Tibial artery (tissue), 4 donors: ENCODE measurements at regions not wholly inside any gene's neighbourhood (a gene's known extent, or its start where the extent isn't known, plus 50 kb on each side); places are given as distances from the start of the nearest gene placed in this dataset.
"Not testable (repeated sequence)": the region's sequence is repeated elsewhere in the genome, so short reads cannot be mapped to it uniquely, and the experiment has no call there.

ENCODE experiments used
- DNase-seq, 2 donors: peaks; one replicate each; pipeline ENCODE4 v3.0.0-alpha.2; 2019
- H3K27ac ChIP-seq, 2 donors: fragments of 200-600 bp; sonication (generic) in 1 of 2; 1 replicate in 1 of 2; 2 replicates in 1 of 2; pipeline ENCODE4 v1.5.1; 2018 to 2019; ENCODE audit warnings: mild to moderate bottlenecking in 1 of 2
- H3K27me3 ChIP-seq, 2 donors: fragments of 200-600 bp; sonication (generic) in 1 of 2; one replicate each; pipeline versions ENCODE4 v1.5.1 to v1.6.0; 2016 to 2019
- H3K36me3 ChIP-seq, 3 donors: fragments of 200-600 bp; sonication (generic) in 2 of 3; one replicate each; pipeline ENCODE4 v1.5.1; 2016 to 2019; ENCODE audit warnings: mild to moderate bottlenecking in 2 of 3
- H3K4me1 ChIP-seq, 4 donors: fragments of 200-600 bp; sonication (generic) in 2 of 4; 1 replicate in 3 of 4; 2 replicates in 1 of 4; pipeline ENCODE4 v1.5.1; 2016 to 2019
- H3K4me3 ChIP-seq, 2 donors: fragments of 200-600 bp; sonication (generic) in 1 of 2; 1 replicate in 1 of 2; 2 replicates in 1 of 2; pipeline ENCODE4 v1.5.1; 2018 to 2019; ENCODE audit warnings: mild to moderate bottlenecking in 2 of 2
- H3K9me3 ChIP-seq, 3 donors: fragments of 200-600 bp; sonication (generic) in 1 of 3; one replicate each; pipeline ENCODE4 v1.5.1; 2016 to 2019
- CTCF ChIP-seq, 2 experiments: fragments of 200-600 bp in 1 of 2; fragments of 450-650 bp in 1 of 2; IDR thresholded peaks; one replicate each; pipeline ENCODE4 v1.5.1; 2017 to 2019; ENCODE audit warnings: antibody characterized with exemption in 2 of 2, mild to moderate bottlenecking in 1 of 2, moderate library complexity in 1 of 2
- intact Hi-C: fragments of 100-400 bp; cut with DNase I; formaldehyde crosslinking; loops from one replicate; pipeline ENCODE4 v1.15.0; 2023; ENCODE audit warnings: low total_unique reads

- no peaks in the 10 kb centered on the region for H3K36me3 ChIP-seq
- intact Hi-C loops: no loop called here
- H3K4me1 ChIP-seq: no peaks in the 10 kb centered on the region
- H3K4me3 ChIP-seq: no peak overlapping the region
- TF ChIP-seq CTCF (IDR thresholded peaks at IDR 0.05): no peak
- H3K27me3 ChIP-seq: no peaks in the 10 kb centered on the region
- DNase-seq: no peak
- H3K27ac ChIP-seq: no peak overlapping the region
- H3K9me3 ChIP-seq: no peaks in the 10 kb centered on the region
Observed at GRCh38 chr14:84496677-84497076, 1033.3 kb upstream of the FLRT2 start.

GRCh38 chr14:84512823-84513222, 1017.1 kb upstream of the FLRT2 start:
- H3K9me3 ChIP-seq, intact Hi-C loops, H3K27ac ChIP-seq, H3K27me3 ChIP-seq, H3K36me3 ChIP-seq, DNase-seq, H3K4me3 ChIP-seq, H3K4me1 ChIP-seq: not testable (repeated sequence)

GRCh38 chr14:84519836-84520235, 1010.1 kb upstream of the FLRT2 start:
- Histone ChIP-seq H3K36me3 (no peaks in the 10 kb centered on the region), H3K27ac (no peak overlapping the region), H3K4me1 (no peaks in the 10 kb centered on the region), H3K4me3 (no peak overlapping the region), H3K9me3 (no peaks in the 10 kb centered on the region), H3K27me3 (no peaks in the 10 kb centered on the region)
- DNase-seq: no peak
- TF ChIP-seq CTCF (IDR thresholded peaks at IDR 0.05): no peak
- intact Hi-C loops: no loop called here

GRCh38 chr14:84520711-84521338, 1009.1 kb upstream of the FLRT2 start:
- H3K27ac ChIP-seq: no peak overlapping the region
- no peak for DNase-seq

GRCh38 chr14:84523746-84524145, 1006.2 kb upstream of the FLRT2 start:
- no peaks in the 10 kb centered on the region for H3K27me3 ChIP-seq
- DNase-seq: no peak
- no peaks in the 10 kb centered on the region for H3K4me1 ChIP-seq
- no peak for TF ChIP-seq CTCF (IDR thresholded peaks at IDR 0.05)
- H3K4me3 ChIP-seq: no peak overlapping the region
- intact Hi-C loops: no loop called here
- H3K36me3 ChIP-seq: no peaks in the 10 kb centered on the region
- no peak overlapping the region for H3K27ac ChIP-seq
- H3K9me3 ChIP-seq: no peaks in the 10 kb centered on the region

More at GRCh38 chr14:84520711-84521338, 1009.1 kb upstream of the FLRT2 start:
- Histone ChIP-seq H3K27me3 (no peaks in the 10 kb centered on the region), H3K4me3 (no peak overlapping the region), H3K9me3 (no peaks in the 10 kb centered on the region), H3K36me3 (no peaks in the 10 kb centered on the region), H3K4me1 (no peaks in the 10 kb centered on the region)
- TF ChIP-seq CTCF (IDR thresholded peaks at IDR 0.05): no peak
- intact Hi-C loops: no loop called here

- TF ChIP-seq CTCF (IDR thresholded peaks at IDR 0.05): no peak
- no peaks in the 10 kb centered on the region for H3K36me3 ChIP-seq
- intact Hi-C loops: no loop called here
- no peaks in the 10 kb centered on the region for H3K4me1 ChIP-seq
- H3K27ac ChIP-seq: no peak overlapping the region
- H3K4me3 ChIP-seq: no peak overlapping the region
- H3K27me3 ChIP-seq: no peaks in the 10 kb centered on the region
- DNase-seq: no peak
- H3K9me3 ChIP-seq: no peaks in the 10 kb centered on the region
Observed at GRCh38 chr14:84527706-84528105, 1002.2 kb upstream of the FLRT2 start.
